ENCODE measurements at regions not wholly inside any gene's neighbourhood (a gene's known extent, or its start where the extent isn't known, plus 50 kb on each side); places are given as distances from the start of the nearest gene placed in this dataset.
"Not testable (repeated sequence)": the region's sequence is repeated elsewhere in the genome, so short reads cannot be mapped to it uniquely, and the experiment has no call there.

DNA sequence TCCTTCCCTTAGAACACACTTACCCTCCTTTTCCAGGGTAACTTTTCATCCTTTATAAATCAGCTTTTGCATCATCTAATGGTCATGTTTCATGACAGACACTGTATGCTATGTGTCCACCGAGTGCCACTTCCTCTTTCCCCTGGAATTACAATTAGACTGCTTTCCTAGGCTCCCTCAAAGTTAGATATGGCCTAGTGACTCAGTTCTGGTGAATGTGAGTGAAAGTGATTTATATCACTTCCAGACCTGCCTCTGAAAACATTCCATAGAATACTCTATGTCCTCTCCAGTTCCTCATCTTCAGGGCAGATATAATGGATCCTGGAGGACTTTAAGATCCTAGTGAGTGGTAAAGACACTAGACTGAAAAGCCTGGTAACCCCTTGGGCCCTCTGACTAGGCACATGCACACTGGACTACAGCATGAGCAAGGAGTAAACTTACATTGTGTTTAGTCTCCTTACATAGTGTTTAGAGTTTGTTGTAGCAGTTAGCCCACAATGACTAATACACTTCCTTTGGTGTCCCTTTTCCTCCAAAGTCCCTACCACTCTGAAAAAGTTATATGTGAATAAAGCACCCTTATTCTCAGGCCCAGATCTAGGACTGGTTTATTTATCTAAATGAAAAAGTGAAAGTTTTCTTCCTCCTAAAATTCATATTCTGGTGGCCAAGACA lies 59.3 kb downstream of the GPR88 start:
- DNase-seq (ENCODE audit: low spot score): peak; percentile 98

DNA sequence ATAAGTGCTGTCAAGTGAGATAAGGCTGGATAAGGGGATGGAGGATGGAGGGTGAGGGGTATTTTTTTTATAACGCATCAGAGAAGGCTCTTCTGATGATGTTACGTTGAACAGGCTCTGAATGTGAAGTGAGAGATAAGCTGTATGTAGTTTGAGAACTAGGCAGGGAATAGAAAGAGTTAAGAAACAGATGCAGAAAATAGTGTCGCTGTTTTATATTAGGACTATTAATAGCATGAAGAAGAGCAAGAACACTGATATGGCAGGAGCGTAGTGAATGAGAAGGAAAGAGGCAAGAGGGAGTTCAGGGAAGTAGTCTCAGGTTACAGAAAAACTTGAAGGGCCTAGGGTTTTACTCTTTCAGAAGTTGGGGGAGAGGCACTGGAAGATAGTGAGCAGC lies 59.8 kb downstream of the GPR88 start:
- DNase-seq (ENCODE audit: low spot score): no peak

DNA sequence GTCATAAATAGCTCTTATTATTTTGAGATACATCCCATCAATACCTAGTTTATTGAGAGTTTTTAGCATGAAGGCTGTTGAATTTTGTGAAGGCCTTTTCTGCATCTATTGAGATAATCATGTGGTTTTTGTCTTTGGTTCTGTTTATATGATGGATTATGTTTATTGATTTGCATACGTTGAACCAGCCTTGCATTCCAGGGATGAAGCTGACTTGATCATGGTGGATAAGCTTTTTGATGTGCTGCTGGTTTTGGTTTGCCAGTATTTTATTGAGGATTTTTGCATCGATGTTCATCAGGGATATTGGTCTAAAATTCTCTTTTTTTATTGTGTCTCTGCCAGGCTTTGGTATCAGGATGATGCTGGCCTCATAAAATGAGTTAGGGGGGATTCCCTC lies 62.4 kb downstream of the GPR88 start:
- not testable (repeated sequence) for DNase-seq (ENCODE audit: low spot score)

DNA sequence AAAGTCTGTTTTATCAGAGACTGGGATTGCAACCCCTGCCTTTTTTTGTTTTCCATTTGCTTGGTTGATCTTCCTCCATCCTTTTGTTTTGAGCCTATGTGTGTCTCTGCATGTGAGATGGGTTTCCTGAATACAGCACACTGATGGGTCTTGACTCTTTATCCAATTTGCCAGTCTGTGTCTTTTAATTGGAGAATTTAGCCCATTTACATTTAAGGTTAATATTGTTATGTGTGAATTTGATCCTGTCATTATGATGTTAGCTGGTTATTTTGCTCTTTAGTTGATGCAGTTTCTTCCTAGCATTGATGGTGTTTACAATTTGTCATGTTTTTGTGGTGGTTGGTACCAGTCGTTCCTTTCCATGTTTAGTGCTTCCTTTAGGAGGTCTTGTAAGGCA lies 64.1 kb downstream of the GPR88 start:
- DNase-seq (ENCODE audit: low spot score): not testable (repeated sequence)

DNA sequence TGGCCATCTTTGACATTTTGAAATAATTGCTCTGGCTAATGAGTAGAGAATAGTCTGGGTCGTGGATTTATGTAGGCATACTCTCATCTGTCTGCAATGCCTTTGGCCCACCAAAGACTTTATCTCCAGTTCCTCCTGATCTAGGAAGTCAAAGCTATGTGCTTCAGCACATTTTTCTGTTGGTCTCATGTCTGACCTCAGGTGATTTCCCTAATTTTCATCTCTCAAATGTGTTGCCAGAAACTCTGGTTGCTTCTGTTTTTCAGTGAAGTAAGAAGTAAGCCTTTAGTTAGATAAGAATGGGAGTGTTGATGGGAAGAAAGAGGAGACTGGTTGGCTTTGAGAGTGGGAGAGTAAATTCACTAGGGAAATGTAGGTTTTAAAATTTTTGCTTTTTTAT lies 66.4 kb downstream of the GPR88 start:
- DNase-seq (ENCODE audit: low spot score): no peak

DNA sequence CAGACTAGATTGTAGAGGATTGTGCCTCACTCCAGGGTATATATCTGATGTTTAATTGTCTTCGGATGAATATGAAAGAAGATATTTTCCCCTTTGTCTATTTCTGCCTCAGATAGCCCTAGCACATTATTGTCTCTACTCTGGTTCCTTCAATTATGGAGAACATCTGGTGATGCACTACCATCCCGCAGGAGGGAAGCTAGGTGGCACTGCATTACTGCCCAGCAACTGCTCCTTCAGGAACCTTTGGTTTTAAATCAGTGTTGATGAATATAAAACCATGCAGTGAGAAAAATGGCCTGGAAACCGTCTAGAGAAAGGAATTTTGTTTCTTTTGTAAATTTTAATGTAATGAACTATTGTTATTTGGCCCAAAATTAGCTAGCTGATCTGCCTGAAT lies 68.5 kb downstream of the GPR88 start:
- peak; percentile 26 for DNase-seq (ENCODE audit: low spot score)

DNA sequence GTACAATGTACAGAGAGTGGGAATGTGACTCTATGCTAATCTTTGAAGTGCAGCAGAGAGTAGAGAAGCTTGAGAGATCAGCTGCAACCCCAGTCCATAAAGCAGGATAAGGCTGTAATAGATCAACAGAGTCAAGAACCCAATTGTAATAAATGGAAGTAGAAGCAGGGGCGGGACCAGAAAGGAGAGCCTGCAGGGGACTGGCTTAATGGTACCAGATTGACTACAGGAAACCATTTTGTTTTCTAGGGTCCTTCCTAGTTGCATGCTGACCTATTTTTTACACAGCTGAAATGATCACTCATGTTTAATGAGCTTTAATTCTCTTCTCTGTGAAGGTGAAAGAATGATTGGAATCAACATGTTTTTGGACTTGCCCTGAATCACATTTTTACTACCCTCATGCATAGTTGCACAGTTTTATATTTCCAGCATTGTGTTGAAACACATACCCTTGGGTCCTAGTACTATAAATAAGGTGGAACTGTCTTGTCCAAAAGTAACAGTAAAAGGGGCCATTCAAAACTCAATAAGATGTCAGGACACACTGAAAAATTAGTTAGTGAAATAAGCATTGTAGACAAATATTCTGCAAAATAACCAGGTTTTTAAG lies 69.8 kb downstream of the GPR88 start:
- no peak for DNase-seq (ENCODE audit: low spot score)

DNA sequence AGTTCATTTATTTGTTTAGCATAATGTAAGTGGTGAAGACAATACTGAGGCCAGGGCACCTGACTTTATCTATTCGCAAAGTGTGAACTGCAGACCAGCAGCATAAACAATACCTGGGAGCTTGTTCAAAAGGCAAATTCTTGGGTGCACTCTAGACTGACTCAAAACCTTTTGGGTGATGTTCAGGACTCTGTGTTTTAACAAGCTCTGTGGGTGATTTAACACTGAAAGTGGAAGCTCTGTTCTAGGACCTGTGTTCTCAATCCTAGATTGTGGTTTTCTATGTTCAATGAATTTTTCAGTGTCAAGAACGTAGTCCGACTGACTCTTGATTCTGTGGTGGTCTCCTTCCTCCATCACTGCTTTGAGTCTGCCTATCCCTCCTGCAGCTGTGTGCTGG lies 71.9 kb downstream of the GPR88 start:
- DNase-seq (ENCODE audit: low spot score): no peak

DNA sequence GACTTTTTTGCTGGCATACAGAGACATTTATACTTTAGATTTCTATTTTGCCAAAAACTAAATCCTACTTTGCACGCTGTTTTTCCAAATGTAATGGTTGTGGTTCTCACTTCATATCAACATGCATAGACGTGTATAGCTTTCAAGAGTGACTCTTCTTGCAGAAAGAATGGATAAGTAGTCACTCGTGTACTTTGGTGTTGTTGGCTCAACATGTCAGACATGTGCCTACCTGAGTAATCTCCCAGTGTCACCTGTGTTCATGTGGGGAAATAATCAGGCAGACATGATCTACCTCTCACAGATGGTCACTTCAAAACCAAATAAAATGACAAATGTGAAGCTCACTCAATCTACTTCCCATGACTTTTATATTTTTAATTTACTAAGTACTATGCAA lies 73.1 kb downstream of the GPR88 start:
- no peak for DNase-seq (ENCODE audit: low spot score)

DNA sequence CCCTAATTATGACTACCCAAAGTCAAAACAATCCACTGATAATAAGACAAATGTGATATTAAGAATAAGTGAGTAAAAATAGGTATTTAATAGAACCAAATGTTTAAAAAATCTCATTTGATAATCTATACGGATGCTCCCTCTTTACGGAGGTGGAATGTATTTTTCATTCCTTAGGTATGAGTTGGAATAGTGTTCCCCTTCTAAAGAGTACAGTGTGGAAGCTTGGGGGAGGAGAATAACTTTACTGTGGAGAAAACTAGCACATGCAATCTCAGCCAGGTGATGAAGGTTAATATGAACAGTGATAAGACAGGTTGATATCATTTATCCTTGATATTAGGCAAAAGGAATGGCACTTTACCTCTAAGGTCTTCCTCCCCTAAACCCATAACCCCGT lies 74.6 kb downstream of the GPR88 start:
- DNase-seq (ENCODE audit: low spot score): no peak

DNA sequence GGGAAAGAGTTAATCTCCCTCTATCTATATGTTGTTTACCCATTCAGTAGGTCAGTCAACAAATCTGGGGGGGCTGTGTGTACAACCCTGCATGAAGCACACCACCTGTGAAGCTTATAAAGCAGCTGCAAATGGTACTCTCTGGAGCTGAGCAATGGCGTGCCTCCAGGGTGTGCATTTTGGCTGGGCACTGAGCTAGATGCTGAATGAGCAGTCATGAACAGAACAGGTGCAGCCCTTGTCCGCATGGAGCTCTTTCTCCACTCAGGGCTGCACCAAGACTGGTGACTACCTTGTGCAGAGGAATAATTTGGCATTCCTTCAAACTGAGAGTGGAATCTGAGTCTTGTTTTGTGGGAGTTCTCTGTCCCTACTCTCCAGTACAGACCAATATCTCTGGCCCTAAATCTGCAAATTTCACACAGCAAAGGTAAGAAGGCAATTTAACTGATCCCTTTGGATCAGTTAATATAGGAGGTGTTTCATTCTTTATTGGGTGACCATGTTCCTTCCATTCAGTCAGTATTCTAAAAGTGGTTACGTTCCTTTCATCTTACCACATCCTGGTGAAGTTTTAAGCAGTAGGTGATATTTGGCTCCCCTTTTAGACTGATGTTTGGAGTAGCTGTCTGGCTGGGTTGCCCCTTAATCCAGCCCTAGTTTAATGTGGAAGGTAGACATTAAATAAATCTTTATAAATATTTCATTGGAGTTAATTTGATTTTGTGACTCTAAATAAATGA lies 76.0 kb downstream of the GPR88 start:
- no peak for DNase-seq (ENCODE audit: low spot score)

DNA sequence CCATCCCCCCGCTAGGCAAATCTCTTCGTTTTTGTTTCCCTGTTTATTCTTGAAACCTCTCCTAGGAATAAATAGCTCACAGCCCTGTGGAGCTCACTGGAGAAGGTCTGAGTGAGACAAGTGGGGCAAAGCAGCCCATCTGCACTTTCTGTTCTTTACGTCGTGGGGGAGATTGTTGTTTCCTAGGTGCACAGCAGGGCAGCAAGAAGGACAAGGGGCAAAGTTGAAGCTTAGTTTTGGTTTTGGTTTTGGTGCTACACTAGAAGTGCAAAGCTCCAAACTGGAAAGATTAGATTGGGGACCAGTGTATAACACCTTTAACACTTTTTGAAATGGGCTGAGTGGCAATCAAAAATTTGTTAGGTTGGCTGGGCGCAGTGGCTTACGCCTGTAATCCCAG lies 76.6 kb downstream of the GPR88 start:
- DNase-seq (ENCODE audit: low spot score): no peak

DNA sequence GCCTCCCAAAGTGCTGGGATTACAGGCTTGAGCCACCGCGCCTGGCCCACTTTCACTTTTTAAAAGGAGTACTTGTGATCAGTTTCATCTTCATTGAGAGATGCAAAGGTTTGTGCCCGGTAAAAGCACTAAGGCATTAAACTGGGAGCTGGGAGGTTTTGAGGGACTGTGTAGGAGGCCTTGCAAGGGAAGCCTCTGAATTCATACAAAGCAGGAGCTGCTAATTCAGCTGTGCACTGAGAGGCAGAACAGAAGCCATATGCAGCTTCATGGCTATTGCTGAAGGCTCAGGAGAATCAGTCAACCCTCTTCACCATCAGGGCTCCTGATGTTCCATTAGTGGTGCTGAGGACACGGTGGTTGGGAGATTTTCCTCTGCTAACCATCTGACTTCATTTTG lies 77.7 kb downstream of the GPR88 start:
- DNase-seq (ENCODE audit: low spot score): no peak

DNA sequence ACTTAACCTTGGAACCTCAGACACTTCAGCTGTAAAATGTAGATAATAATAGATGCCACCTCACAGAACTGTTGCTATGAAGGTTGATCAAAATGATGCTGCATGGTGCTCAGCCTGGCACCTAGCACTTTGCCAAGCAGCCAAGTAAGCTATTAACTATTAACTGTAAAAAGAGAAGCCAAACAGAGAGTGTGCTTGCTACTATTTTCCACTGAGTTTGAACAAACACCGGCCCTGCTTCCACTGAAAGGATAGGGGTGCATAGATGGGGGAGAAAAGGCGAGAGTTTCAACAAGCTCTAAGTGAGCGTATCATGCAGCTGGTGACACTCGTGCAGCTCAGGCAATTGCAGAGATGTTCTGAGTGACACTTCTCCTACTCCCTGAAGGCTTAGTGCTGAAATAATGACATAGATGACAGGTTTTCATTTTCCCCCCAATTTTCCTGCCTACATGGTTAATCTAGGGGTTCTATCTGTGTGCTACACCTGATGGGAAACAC lies 78.2 kb downstream of the GPR88 start:
- DNase-seq (ENCODE audit: low spot score): no peak

DNA sequence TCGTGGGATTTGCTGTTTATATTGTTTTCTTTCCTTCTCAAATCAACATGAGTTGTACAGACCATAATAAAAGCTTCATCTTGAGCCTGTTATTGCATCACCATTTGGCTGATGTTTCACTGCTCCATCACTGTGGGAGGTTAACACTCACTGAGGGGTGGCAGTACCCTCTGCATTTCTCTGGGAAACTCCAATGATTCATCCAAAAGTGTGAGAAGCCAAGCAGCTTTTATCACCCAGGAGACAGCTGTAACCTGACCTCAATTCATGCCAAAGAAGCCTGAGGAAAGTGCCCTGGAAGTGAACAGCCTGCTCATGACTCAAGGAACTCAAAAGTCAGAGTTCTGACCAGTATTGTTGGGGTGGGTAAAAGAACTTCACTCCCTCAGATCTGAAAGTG lies 84.1 kb downstream of the GPR88 start:
- DNase-seq (ENCODE audit: low spot score): peak; percentile 50

DNA sequence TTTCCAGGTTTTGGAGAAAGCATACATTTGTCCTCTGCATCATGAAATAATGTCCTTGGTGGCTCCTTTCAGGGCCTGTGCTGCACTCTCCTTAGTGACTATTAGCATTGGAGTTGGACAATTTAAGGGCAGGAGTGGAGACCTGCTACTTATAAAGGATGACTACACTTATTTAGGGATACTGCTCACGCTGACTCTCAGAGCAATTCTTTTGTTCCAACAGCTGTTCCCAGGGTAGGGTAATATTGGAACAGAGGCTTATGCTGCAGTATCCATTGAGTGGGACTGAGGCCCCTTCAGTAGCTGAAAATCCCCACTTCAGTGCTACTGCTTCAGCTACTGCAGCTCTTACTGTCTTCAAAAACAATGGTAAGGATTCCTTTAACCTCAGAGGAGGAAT lies 84.6 kb downstream of the GPR88 start:
- no peak for DNase-seq (ENCODE audit: low spot score)

DNA sequence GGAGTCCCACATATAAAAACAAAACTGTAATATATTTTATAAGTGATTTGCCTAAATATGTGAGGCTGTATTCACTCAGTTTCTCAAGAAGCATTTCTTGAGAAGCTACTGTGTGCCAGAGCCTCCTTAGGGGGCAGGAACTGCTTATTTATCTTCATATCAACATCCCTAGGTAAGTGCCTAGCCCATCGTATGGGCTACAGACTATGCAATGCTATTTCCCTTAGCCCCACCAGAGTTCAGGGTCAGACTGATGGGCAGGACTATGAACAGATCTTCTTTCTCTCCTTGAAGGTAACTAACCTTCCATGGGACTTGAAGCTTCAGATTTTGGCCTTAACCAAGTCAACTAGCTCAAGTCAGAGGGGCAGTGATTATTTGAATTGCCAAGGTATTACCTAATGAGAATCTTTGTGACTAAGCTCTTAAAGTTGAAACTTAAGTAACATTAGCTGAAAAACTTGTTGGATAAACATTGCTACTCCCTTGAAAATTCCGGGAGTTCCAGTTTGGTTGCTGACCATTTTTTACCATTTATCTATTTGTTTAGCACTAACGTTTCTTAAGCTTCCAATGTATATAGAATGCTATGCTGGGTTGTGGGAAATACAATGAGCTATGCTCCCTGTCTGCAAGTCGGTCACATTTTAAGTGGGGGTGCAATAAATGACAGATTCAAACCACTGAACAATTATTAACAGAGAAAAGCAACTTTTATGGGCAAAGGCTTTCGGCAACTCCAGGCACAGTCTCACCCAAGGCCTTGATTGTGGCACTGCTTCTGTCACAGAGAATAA lies 85.2 kb downstream of the GPR88 start:
- no peak for DNase-seq (ENCODE audit: low spot score)

DNA sequence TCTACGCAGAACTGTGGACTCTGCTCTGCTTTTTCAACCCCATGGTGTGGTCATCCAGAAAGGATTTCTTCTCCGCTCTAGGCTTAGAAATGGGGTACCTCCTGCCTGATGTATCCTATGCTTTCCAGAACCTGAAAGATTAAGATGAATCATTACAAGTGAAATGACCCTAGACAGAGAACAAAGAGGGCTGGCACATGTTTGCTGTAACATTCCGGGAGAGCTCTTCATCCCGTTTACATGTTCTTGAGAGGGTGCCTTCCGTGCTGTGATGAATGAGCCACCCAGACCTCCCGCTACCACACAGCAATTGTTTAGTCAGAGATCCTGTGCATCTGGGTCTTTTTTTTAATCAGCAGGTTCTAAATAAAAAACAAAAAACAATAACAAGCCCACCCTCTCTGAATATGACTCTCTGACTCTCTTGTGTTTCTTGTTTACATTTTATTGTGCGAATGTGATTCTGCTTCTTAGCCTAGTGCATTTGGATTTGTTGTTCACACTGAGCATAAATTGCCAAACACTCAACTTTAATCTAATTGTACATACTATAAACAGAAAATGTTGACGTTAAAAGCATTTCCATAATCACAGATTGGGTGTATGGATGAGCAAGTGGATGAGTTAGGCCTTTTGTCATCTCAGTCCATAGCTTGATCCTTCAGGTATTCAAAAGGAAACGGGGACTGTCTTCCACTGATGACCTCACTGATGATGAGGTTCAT lies 87.1 kb downstream of the GPR88 start:
- DNase-seq (ENCODE audit: low spot score): no peak

DNA sequence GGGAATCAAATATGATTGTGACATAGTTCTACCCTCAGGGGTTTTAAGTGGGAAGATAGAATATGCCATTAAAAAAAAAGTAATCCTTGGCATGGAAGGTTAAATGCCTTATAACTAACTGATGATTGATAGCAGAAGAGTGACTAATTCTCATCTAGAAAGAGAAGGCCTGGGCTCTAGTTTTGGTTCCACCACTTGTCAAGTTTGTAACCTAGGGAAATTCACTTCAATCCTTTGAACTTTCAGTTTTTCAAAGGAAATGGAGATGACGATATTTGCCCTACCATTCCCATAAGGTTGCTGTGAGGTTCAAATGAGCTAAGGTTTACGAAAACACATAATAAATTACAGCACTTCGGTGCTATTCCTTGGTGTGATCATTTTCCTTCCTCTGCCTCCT lies 88.5 kb downstream of the GPR88 start:
- no peak for DNase-seq (ENCODE audit: low spot score)

DNA sequence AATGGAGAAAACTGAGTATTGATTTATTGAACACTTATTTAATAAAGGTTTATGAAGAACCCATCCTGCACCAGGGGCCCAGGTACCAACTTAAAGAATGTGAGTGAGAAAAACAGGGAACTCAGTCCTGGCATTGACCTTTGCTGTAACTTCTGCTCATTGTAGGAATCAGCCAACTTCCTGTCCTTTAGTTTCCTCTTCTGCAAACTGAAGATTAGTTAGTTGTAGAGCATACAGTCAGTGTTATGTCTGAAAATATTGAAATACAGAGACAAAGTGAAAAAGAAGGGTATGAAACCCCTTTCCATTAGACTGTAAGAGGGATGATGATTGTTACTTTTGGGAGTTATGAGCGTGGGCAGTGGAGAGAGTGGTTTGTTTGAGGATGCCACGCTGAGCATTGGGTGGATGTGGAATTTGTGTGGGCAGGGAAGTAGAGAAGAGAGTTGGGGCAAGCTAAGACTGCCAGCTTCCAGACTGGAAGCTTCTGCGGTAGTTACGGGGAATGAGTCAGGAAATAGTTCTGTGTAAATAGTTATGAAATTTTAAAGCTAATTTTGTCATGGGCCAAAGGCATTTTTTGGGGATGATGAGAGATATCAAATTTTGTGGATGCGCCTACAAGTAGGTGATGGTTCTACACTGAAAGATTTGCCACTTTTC lies 89.2 kb downstream of the GPR88 start:
- DNase-seq (ENCODE audit: low spot score): no peak

DNA sequence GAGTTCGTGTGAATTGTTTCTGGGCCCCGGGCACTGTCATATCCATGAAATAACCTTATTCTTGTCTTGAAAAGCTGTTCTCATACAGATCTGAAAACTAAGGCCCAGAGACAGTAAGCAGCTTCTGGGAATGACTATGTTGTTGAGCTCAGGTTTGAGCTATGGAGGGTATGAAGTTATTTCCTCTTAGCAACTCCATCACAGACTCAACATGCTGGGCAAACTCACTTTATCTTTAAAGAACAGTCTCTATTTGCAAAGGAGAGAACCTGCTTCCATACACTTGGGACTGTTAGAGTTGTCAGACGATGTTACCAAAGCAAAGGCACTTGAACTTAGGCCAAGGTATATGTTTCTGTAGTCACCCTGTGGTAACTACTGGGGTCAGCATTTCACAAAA lies 90.0 kb downstream of the GPR88 start:
- no peak for DNase-seq (ENCODE audit: low spot score)
